Neural progenitor cell (in vitro differentiated cells): ENCODE measurements at regions not wholly inside any gene's neighbourhood (a gene's known extent, or its start where the extent isn't known, plus 50 kb on each side); places are given as distances from the start of the nearest gene placed in this dataset.

ENCODE experiments used
- DNase-seq: peaks from one replicate; pipeline ENCODE4 v3.0.0-alpha.2; 2016; ENCODE audit warnings: low spot score
- H2AFZ ChIP-seq: fragments of 200-600 bp; sonication (generic); replicated peaks from 2 replicates; pipeline ENCODE4 v1.6.1; 2016; ENCODE audit warnings: antibody characterized with exemption
- H3F3A ChIP-seq: fragments of 200-600 bp; sonication (generic); 2 replicates; pipeline ENCODE4 v1.6.1; 2016; ENCODE audit warnings: antibody characterized with exemption, low read depth
- H3K27ac ChIP-seq: fragments of 200-600 bp; sonication (generic); 2 replicates; pipeline ENCODE4 v1.5.1; 2016; ENCODE audit warnings: mild to moderate bottlenecking
- H3K27me3 ChIP-seq: fragments of 200-600 bp; sonication (generic); 2 replicates; pipeline ENCODE4 v1.6.1; 2016; ENCODE audit warnings: mild to moderate bottlenecking, moderate library complexity
- H3K36me3 ChIP-seq: fragments of 200-600 bp; sonication (generic); 2 replicates; pipeline ENCODE4 v1.5.1; 2016
- H3K4me1 ChIP-seq: fragments of 200-600 bp; sonication (generic); 2 replicates; pipeline ENCODE4 v1.6.1; 2016; ENCODE audit warnings: mixed run types
- H3K4me2 ChIP-seq: fragments of 200-600 bp; sonication (generic); 2 replicates; pipeline ENCODE4 v1.6.1; 2016
- H3K4me3 ChIP-seq: fragments of 200-600 bp; sonication (generic); 2 replicates; pipeline ENCODE4 v1.5.1; 2016
- H3K79me2 ChIP-seq: fragments of 200-600 bp; sonication (generic); 2 replicates; pipeline ENCODE4 v1.6.1; 2016; ENCODE audit warnings: low read depth
- H3K9ac ChIP-seq: fragments of 200-600 bp; sonication (generic); 2 replicates; pipeline ENCODE4 v1.6.1; 2016
- H3K9me3 ChIP-seq: fragments of 200-600 bp; sonication (generic); 2 replicates; pipeline ENCODE4 v1.5.1; 2016; ENCODE audit warnings: low read depth
- H4K20me1 ChIP-seq: fragments of 200-600 bp; sonication (generic); 2 replicates; pipeline ENCODE4 v1.6.1; 2016; ENCODE audit warnings: low read depth
- H3K27ac Mint-ChIP-seq: 3 replicates; pipeline ENCODE4 v1.8.0; 2021; ENCODE audit warnings: mixed read lengths
- H3K27me3 Mint-ChIP-seq: 2 replicates; pipeline ENCODE4 v1.8.0; 2022; ENCODE audit warnings: low read depth, mild to moderate bottlenecking, inconsistent platforms, moderate library complexity, mixed read lengths; ENCODE audit not compliant: insufficient read depth
- H3K36me3 Mint-ChIP-seq: 3 replicates; pipeline ENCODE4 v1.8.0; 2021; ENCODE audit warnings: mixed read lengths
- H3K4me1 Mint-ChIP-seq: 3 replicates; pipeline ENCODE4 v1.8.0; 2021; ENCODE audit warnings: mixed read lengths
- H3K4me3 Mint-ChIP-seq: 3 replicates; pipeline ENCODE4 v1.8.0; 2021; ENCODE audit warnings: mild to moderate bottlenecking, moderate library complexity, mixed read lengths
- H3K9me3 Mint-ChIP-seq: 3 replicates; pipeline ENCODE4 v1.8.0; 2020; ENCODE audit warnings: mixed read lengths
- EZH2 ChIP-seq: fragments of 200-600 bp; sonication (generic); IDR thresholded peaks from 2 replicates; pipeline ENCODE4 v1.6.1; 2017; ENCODE audit warnings: antibody characterized with exemption, mild to moderate bottlenecking, moderate library complexity
- EZH2phosphoT487 ChIP-seq: fragments of 200-600 bp; sonication (generic); IDR thresholded peaks from 2 replicates; pipeline ENCODE4 v1.6.1; 2017; ENCODE audit warnings: antibody characterized with exemption
- TF ChIP-seq, protein P1 (sequence below): fragments of 200-600 bp; sonication (generic); IDR thresholded peaks from 2 replicates; pipeline ENCODE4 v1.5.1; 2017; ENCODE audit warnings: antibody characterized with exemption, mild to moderate bottlenecking

DNA sequence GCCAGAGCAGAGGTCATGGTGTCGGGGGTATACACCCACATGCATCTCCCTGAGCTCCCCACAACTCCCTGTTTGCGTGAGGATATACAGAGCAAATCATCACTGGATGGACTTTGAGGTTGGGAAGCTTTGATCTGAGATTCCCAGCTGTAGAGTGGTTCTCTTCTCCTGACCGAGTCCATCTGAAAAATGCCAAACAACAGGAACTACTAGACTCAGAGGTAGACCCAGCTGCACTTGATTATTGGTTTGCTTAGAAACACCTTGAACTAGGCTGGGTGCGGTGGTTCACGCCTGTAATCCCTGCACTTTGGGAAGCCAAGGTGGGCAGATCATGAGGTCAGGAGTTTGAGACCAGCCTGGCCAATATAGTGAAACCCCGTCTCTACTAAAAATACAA lies 125.0 kb downstream of the UNC5CL start:
- H3K4me2 ChIP-seq = no peak overlapping the region
- no peak for DNase-seq
- H3K79me2 ChIP-seq = no peaks in the 10 kb centered on the region
- H3K4me1 ChIP-seq = no peaks in the 10 kb centered on the region
- no peaks in the 10 kb centered on the region for H3K27me3 ChIP-seq
- Mint-ChIP-seq H3K9me3 (peaks cover 2% of the 10 kb centered on the region), H3K36me3 (no peaks in the 10 kb centered on the region), H3K27ac (no peak overlapping the region), H3K27me3 (peaks cover 5% of the 10 kb centered on the region), H3K4me3 (no peak overlapping the region), H3K4me1 (peaks cover 18% of the 10 kb centered on the region)
- H3K4me3 ChIP-seq = no peak overlapping the region
- no peaks in the 10 kb centered on the region for H4K20me1 ChIP-seq
- no peaks in the 10 kb centered on the region for H3F3A ChIP-seq
- H3K27ac ChIP-seq = no peak overlapping the region
- no peaks in the 10 kb centered on the region for H3K9me3 ChIP-seq
- no peak overlapping the region for H2AFZ ChIP-seq
- no peak overlapping the region for H3K9ac ChIP-seq
- no peak for TF ChIP-seq EZH2phosphoT487
- TF ChIP-seq, protein P1, sequence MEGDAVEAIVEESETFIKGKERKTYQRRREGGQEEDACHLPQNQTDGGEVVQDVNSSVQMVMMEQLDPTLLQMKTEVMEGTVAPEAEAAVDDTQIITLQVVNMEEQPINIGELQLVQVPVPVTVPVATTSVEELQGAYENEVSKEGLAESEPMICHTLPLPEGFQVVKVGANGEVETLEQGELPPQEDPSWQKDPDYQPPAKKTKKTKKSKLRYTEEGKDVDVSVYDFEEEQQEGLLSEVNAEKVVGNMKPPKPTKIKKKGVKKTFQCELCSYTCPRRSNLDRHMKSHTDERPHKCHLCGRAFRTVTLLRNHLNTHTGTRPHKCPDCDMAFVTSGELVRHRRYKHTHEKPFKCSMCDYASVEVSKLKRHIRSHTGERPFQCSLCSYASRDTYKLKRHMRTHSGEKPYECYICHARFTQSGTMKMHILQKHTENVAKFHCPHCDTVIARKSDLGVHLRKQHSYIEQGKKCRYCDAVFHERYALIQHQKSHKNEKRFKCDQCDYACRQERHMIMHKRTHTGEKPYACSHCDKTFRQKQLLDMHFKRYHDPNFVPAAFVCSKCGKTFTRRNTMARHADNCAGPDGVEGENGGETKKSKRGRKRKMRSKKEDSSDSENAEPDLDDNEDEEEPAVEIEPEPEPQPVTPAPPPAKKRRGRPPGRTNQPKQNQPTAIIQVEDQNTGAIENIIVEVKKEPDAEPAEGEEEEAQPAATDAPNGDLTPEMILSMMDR = no peak
- no peak for TF ChIP-seq EZH2
- H3K36me3 ChIP-seq = no peaks in the 10 kb centered on the region

DNA sequence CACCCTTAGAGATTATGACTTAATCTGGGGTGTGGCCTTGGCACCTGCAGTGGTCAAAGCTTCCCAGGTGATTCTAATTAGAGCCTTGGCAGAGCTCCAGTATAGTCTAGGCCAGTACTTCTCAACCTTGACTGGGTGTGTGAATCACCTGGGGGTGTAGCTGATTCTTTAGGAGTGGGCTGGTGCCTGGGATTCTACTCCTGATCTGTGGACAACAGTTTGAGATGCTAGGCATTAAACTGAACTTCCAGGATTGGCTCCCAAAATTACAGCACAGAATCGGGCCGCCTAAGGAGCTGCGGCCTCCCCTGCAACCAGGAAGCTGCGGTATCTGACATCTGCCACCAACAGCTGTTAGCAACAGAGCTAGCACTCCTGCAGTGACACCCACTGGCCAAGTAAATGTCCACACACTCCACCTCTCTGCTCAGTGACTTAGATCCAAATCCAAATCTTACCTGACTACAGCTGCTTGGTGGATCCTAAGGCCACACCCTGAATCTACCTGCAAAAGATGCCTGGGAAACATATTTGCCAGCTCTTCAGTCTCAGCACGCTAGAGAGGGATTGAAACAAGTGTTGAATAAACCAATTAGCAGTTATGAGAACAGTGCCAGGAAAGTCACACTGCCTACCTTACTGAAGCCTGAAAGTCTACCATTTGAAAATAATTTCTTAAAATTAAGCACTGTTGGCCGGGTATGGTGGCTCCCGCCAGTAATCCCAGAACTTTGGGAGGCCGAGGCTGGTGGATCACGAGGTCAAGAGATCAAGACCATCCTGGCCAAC lies 126.7 kb downstream of the UNC5CL start:
- Histone ChIP-seq H4K20me1 (no peaks in the 10 kb centered on the region), H3F3A (no peaks in the 10 kb centered on the region), H3K9ac (no peak overlapping the region), H3K27ac (no peak overlapping the region), H3K4me1 (no peaks in the 10 kb centered on the region), H3K4me3 (no peak overlapping the region), H2AFZ (no peak overlapping the region), H3K9me3 (no peaks in the 10 kb centered on the region), H3K79me2 (no peaks in the 10 kb centered on the region), H3K27me3 (no peaks in the 10 kb centered on the region), H3K36me3 (no peaks in the 10 kb centered on the region), H3K4me2 (no peak overlapping the region)
- peaks cover 5% of the 10 kb centered on the region for H3K4me1 Mint-ChIP-seq
- H3K36me3 Mint-ChIP-seq = no peaks in the 10 kb centered on the region
- TF ChIP-seq EZH2 = no peak
- TF ChIP-seq, protein P1 = peak; percentile 53
- no peak overlapping the region for H3K27ac Mint-ChIP-seq
- peak; percentile 51 for DNase-seq
- no peak overlapping the region for H3K4me3 Mint-ChIP-seq
- peaks cover 5% of the 10 kb centered on the region for H3K27me3 Mint-ChIP-seq
- peaks cover 2% of the 10 kb centered on the region for H3K9me3 Mint-ChIP-seq

DNA sequence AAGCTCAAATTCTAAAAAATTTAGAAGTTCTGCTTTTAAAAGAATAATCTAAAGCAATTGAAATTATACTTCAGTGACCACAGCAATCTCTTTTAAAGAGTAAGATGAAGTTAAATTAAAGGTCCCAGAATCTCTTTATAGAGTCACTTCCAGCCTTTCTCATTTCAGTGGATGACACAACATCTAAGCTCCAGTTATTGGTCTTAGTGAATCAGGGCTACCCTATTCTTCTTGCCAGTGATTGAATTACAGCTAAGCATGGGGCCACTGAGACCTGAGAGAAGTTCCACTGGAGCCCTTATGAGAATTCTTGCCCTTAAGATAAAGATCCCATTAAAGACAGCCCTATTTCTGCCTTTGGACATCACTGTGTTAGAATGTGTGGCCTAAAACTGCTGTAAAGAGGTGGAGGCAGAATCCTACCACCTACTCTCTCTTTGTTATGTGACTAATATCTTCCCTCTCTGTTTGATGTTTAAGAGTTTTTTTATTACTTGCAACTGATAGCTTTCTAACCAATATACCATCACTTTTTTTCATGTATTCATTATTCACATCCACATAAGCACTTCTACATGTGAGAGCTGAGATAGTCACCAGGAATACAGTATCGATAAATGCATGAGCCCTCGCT lies 128.6 kb downstream of the UNC5CL start:
- Mint-ChIP-seq H3K4me3 (no peak overlapping the region), H3K27me3 (peaks cover 2% of the 10 kb centered on the region), H3K36me3 (no peaks in the 10 kb centered on the region), H3K9me3 (no peaks in the 10 kb centered on the region), H3K4me1 (peaks cover 3% of the 10 kb centered on the region), H3K27ac (no peak overlapping the region)
- H2AFZ ChIP-seq = no peak overlapping the region
- H3K4me3 ChIP-seq = no peak overlapping the region
- no peaks in the 10 kb centered on the region for H3K36me3 ChIP-seq
- no peak overlapping the region for H3K4me2 ChIP-seq
- H3K27me3 ChIP-seq = no peaks in the 10 kb centered on the region
- no peak overlapping the region for H3K9ac ChIP-seq
- H3K9me3 ChIP-seq = no peaks in the 10 kb centered on the region
- no peak for DNase-seq
- no peak for TF ChIP-seq EZH2phosphoT487
- TF ChIP-seq, protein P1 = no peak
- no peak for TF ChIP-seq EZH2
- H4K20me1 ChIP-seq = no peaks in the 10 kb centered on the region
- no peaks in the 10 kb centered on the region for H3K4me1 ChIP-seq
- no peak overlapping the region for H3K27ac ChIP-seq
- no peaks in the 10 kb centered on the region for H3F3A ChIP-seq
- H3K79me2 ChIP-seq = no peaks in the 10 kb centered on the region
